GM23338 (cell line): ENCODE measurements at regions not wholly inside any gene's neighbourhood (a gene's known extent, or its start where the extent isn't known, plus 50 kb on each side); places are given as distances from the start of the nearest gene placed in this dataset.

ENCODE experiments used
- ATAC-seq: fragments of 200-7000 bp; cut with Tn5 transposase; 3 replicates; pipeline ENCODE4 v1.9.1; 2020
- DNase-seq: peaks from one replicate; pipeline ENCODE4 v3.0.0-alpha.2; 2015; ENCODE audit warnings: low spot score
- H2AFZ ChIP-seq: fragments of 200-600 bp; sonication (generic); 2 replicates; pipeline ENCODE4 v1.8.0; 2016; ENCODE audit warnings: antibody characterized with exemption, mild to moderate bottlenecking, moderate library complexity
- H3F3A ChIP-seq: fragments of 200-600 bp; sonication (generic); replicated peaks from 2 replicates; pipeline ENCODE4 v1.8.0; 2017; ENCODE audit warnings: antibody characterized with exemption, mixed run types, low read depth
- H3K27ac ChIP-seq: fragments of 200-600 bp; sonication (generic); 2 replicates; pipeline ENCODE4 v1.6.1; 2016; ENCODE audit warnings: low read depth
- H3K27me3 ChIP-seq: fragments of 200-600 bp; sonication (generic); 2 replicates; pipeline ENCODE4 v1.8.0; 2016; ENCODE audit warnings: mild to moderate bottlenecking, mixed run types, moderate library complexity; ENCODE audit not compliant: insufficient read depth
- H3K36me3 ChIP-seq: fragments of 200-600 bp; sonication (generic); 2 replicates; pipeline ENCODE4 v1.8.0; 2016; ENCODE audit warnings: mild to moderate bottlenecking; ENCODE audit not compliant: insufficient read depth
- H3K4me1 ChIP-seq: fragments of 200-600 bp; sonication (generic); 2 replicates; pipeline ENCODE4 v1.8.0; 2016; ENCODE audit warnings: mild to moderate bottlenecking, moderate library complexity; ENCODE audit not compliant: insufficient read depth
- H3K4me2 ChIP-seq: fragments of 200-600 bp; sonication (generic); 2 replicates; pipeline ENCODE4 v1.7.1; 2017; ENCODE audit warnings: mixed run types
- H3K4me3 ChIP-seq: fragments of 200-600 bp; sonication (generic); 2 replicates; pipeline ENCODE4 v1.6.1; 2016; ENCODE audit warnings: mixed run types
- H3K79me2 ChIP-seq: fragments of 200-600 bp; sonication (generic); replicated peaks from 2 replicates; pipeline ENCODE4 v1.8.0; 2017; ENCODE audit warnings: mild to moderate bottlenecking; ENCODE audit not compliant: insufficient read depth
- H3K9me2 ChIP-seq: fragments of 200-600 bp; sonication (generic); 2 replicates; pipeline ENCODE4 v1.8.0; 2017; ENCODE audit not compliant: insufficient read depth
- H4K20me1 ChIP-seq: fragments of 200-600 bp; sonication (generic); replicated peaks from 2 replicates; pipeline ENCODE4 v1.8.0; 2017; ENCODE audit warnings: mild to moderate bottlenecking; ENCODE audit not compliant: insufficient read depth
- H3K27ac Mint-ChIP-seq: 2 replicates; pipeline ENCODE4 v1.8.0; 2020; ENCODE audit warnings: inconsistent platforms, mild to moderate bottlenecking, moderate library complexity, mixed read lengths
- H3K27me3 Mint-ChIP-seq: 3 replicates; pipeline ENCODE4 v1.8.0; 2022; ENCODE audit warnings: low read depth, mild to moderate bottlenecking, moderate library complexity, mixed read lengths, inconsistent platforms; ENCODE audit not compliant: insufficient read depth, poor library complexity
- H3K36me3 Mint-ChIP-seq: 3 replicates; pipeline ENCODE4 v1.8.0; 2021; ENCODE audit warnings: low read depth, mild to moderate bottlenecking, inconsistent platforms, moderate library complexity, mixed read lengths
- H3K4me1 Mint-ChIP-seq: 3 replicates; pipeline ENCODE4 v1.8.0; 2020; ENCODE audit warnings: mild to moderate bottlenecking, inconsistent platforms, mixed read lengths
- H3K4me3 Mint-ChIP-seq: 3 replicates; pipeline ENCODE4 v1.8.0; 2021; ENCODE audit warnings: moderate library complexity, mild to moderate bottlenecking, inconsistent platforms, mixed read lengths
- H3K9me3 Mint-ChIP-seq: 3 replicates; pipeline ENCODE4 v1.8.0; 2020; ENCODE audit warnings: moderate library complexity, mild to moderate bottlenecking, inconsistent platforms, mixed read lengths
- CREB1 ChIP-seq: fragments of 250-450 bp; sonication (Bioruptor Pico); IDR thresholded peaks from 2 replicates; pipeline ENCODE4 v1.5.0; 2020; ENCODE audit warnings: low read depth, mild to moderate bottlenecking, moderate library complexity
- ETS1 ChIP-seq: IDR thresholded peaks from 2 replicates; pipeline ENCODE4 v1.6.1; 2016; ENCODE audit warnings: antibody characterized with exemption
- EZH2 ChIP-seq: fragments of 200-600 bp; sonication (generic); IDR thresholded peaks from one replicate; pipeline ENCODE4 v1.8.0; 2017; ENCODE audit warnings: antibody characterized with exemption, mild to moderate bottlenecking, low read depth; ENCODE audit not compliant: unreplicated experiment
- EZH2phosphoT487 ChIP-seq: fragments of 200-600 bp; sonication (generic); IDR thresholded peaks from one replicate; pipeline ENCODE4 v1.8.1; 2018; ENCODE audit warnings: antibody characterized with exemption; ENCODE audit not compliant: unreplicated experiment
- JUNB ChIP-seq: IDR thresholded peaks from one replicate; pipeline ENCODE4 v1.6.1; 2016; ENCODE audit warnings: antibody characterized with exemption; ENCODE audit not compliant: unreplicated experiment
- NANOG ChIP-seq: IDR thresholded peaks from 2 replicates; pipeline ENCODE4 v1.6.1; 2016; ENCODE audit warnings: antibody characterized with exemption, borderline replicate concordance
- POLR2AphosphoS5 ChIP-seq: IDR thresholded peaks from 2 replicates; pipeline ENCODE4 v1.6.1; 2016; ENCODE audit warnings: antibody characterized with exemption, low read depth
- REST ChIP-seq: IDR thresholded peaks from one replicate; pipeline ENCODE4 v1.6.1; 2018; ENCODE audit warnings: antibody characterized with exemption; ENCODE audit not compliant: unreplicated experiment
- STAT1 ChIP-seq: IDR thresholded peaks from one replicate; pipeline ENCODE4 v1.6.1; 2016; ENCODE audit warnings: antibody characterized with exemption; ENCODE audit not compliant: unreplicated experiment
- ZNF114 ChIP-seq: fragments of 250-450 bp; sonication (Bioruptor Pico); IDR thresholded peaks from 2 replicates; pipeline ENCODE4 v1.5.0; 2020; ENCODE audit warnings: mild to moderate bottlenecking, moderate library complexity
- TF ChIP-seq, protein P1 (sequence below): fragments of 250-450 bp; sonication (Bioruptor Pico); IDR thresholded peaks from 2 replicates; pipeline ENCODE4 v1.5.0; 2020; ENCODE audit warnings: mild to moderate bottlenecking, moderate library complexity

DNA sequence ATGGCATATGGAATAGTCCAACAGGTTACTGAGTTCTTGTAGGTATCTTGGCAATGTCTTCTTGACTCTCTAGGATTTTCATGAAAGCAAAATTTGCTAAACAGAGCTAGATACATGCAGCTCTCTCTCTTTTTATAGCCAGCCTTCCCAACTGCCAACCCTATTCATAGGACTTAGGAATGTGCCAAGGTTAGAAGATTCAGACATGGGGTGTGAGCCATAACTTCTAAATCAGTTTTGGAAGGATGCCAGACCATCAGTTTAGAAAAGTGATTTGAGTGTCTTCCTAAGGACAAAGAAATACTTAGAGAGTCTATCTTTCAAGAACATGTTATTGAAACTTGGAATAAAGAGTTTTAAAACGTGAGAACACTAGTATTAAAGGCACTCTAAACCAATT, 619.5 kb upstream of the FANCL start (continued):
- TF ChIP-seq, protein P1, sequence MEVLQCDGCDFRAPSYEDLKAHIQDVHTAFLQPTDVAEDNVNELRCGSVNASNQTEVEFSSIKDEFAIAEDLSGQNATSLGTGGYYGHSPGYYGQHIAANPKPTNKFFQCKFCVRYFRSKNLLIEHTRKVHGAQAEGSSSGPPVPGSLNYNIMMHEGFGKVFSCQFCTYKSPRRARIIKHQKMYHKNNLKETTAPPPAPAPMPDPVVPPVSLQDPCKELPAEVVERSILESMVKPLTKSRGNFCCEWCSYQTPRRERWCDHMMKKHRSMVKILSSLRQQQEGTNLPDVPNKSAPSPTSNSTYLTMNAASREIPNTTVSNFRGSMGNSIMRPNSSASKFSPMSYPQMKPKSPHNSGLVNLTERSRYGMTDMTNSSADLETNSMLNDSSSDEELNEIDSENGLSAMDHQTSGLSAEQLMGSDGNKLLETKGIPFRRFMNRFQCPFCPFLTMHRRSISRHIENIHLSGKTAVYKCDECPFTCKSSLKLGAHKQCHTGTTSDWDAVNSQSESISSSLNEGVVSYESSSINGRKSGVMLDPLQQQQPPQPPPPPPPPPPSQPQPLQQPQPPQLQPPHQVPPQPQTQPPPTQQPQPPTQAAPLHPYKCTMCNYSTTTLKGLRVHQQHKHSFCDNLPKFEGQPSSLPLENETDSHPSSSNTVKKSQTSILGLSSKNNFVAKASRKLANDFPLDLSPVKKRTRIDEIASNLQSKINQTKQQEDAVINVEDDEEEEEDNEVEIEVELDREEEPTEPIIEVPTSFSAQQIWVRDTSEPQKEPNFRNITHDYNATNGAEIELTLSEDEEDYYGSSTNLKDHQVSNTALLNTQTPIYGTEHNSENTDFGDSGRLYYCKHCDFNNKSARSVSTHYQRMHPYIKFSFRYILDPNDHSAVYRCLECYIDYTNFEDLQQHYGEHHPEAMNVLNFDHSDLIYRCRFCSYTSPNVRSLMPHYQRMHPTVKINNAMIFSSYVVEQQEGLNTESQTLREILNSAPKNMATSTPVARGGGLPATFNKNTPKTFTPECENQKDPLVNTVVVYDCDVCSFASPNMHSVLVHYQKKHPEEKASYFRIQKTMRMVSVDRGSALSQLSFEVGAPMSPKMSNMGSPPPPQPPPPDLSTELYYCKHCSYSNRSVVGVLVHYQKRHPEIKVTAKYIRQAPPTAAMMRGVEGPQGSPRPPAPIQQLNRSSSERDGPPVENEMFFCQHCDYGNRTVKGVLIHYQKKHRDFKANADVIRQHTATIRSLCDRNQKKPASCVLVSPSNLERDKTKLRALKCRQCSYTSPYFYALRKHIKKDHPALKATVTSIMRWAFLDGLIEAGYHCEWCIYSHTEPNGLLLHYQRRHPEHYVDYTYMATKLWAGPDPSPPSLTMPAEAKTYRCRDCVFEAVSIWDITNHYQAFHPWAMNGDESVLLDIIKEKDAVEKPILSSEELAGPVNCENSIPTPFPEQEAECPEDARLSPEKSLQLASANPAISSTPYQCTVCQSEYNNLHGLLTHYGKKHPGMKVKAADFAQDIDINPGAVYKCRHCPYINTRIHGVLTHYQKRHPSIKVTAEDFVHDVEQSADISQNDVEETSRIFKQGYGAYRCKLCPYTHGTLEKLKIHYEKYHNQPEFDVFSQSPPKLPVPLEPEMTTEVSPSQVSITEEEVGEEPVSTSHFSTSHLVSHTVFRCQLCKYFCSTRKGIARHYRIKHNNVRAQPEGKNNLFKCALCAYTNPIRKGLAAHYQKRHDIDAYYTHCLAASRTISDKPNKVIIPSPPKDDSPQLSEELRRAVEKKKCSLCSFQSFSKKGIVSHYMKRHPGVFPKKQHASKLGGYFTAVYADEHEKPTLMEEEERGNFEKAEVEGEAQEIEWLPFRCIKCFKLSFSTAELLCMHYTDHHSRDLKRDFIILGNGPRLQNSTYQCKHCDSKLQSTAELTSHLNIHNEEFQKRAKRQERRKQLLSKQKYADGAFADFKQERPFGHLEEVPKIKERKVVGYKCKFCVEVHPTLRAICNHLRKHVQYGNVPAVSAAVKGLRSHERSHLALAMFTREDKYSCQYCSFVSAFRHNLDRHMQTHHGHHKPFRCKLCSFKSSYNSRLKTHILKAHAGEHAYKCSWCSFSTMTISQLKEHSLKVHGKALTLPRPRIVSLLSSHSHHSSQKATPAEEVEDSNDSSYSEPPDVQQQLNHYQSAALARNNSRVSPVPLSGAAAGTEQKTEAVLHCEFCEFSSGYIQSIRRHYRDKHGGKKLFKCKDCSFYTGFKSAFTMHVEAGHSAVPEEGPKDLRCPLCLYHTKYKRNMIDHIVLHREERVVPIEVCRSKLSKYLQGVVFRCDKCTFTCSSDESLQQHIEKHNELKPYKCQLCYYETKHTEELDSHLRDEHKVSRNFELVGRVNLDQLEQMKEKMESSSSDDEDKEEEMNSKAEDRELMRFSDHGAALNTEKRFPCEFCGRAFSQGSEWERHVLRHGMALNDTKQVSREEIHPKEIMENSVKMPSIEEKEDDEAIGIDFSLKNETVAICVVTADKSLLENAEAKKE (CRISPR knock-in tag) = no peak
- no peak for TF ChIP-seq NANOG
- TF ChIP-seq STAT1 = no peak

GRCh38 chr2:58856100-58856499, 615.0 kb upstream of the FANCL start:
- Mint-ChIP-seq H3K4me3 (no peak overlapping the region), H3K36me3 (peaks cover 4% of the 10 kb centered on the region; the same call in 2 of the 3 replicates), H3K4me1 (peaks cover 26% of the 10 kb centered on the region), H3K27me3 (no peaks in the 10 kb centered on the region), H3K27ac (no peak overlapping the region), H3K9me3 (peaks cover 4% of the 10 kb centered on the region; the same call in 2 of the 3 replicates)
- Histone ChIP-seq H3K9me2 (no peaks in the 10 kb centered on the region), H3F3A (no peaks in the 10 kb centered on the region), H4K20me1 (no peaks in the 10 kb centered on the region), H3K27me3 (no peaks in the 10 kb centered on the region), H3K79me2 (no peaks in the 10 kb centered on the region), H3K27ac (0 out of 2 replicates have a peak overlapping the region, but pooled peaks have one; percentile 16), H3K4me3 (no peak overlapping the region), H3K36me3 (no peaks in the 10 kb centered on the region), H3K4me1 (peaks cover 13% of the 10 kb centered on the region), H3K4me2 (peak overlapping the region; percentile 34; the same call in 1 of the 2 replicates), H2AFZ (no peak overlapping the region)
- DNase-seq = peak; percentile 71
- TF ChIP-seq EZH2phosphoT487 (no peak), JUNB (no peak), NANOG (no peak), POLR2AphosphoS5 (no peak), ZNF114 (0 out of 2 replicates have a peak, but pooled peaks have one; percentile 32), CREB1 (CRISPR knock-in tag) (no peak), ETS1 (no peak), REST (no peak), EZH2 (no peak)
- peak; percentile 80 for ATAC-seq
